ENCODE measurements at regions not wholly inside any gene's neighbourhood (a gene's known extent, or its start where the extent isn't known, plus 50 kb on each side); places are given as distances from the start of the nearest gene placed in this dataset.
A peak's percentile ranks its signal among the peaks of the same experiment; 100 is the strongest.

DNA sequence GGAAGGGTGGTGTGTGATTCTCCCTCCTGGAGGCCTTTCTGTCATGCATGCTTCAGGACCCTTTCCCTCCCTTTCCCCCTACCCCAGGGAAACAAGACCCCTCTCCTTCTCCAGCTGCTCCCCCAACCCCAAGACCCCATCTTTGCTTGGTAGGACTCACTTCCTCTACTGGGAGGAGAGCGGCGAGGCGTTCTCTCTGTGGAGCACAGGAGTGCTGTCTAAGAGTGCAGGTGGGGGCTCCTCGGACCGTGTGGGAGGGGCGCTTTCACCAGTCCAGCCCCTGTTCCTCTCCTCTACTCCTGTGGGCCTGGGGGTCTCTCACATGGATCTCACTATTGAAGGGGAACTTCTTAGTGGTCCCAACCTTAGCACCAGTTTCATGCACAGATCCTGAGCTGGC is 456.1 kb upstream of the ASIC2 start:
- Mint-ChIP-seq H3K36me3 (ENCODE audit: low read depth, unreplicated experiment) (no peaks in the 10 kb centered on the region), H3K27ac (ENCODE audit: unreplicated experiment) (no peak overlapping the region), H3K27me3 (ENCODE audit: unreplicated experiment) (peaks cover 3% of the 10 kb centered on the region), H3K4me1 (ENCODE audit: unreplicated experiment) (peaks cover 20% of the 10 kb centered on the region), H3K4me3 (ENCODE audit: unreplicated experiment) (no peak overlapping the region), H3K9me3 (ENCODE audit: unreplicated experiment) (no peaks in the 10 kb centered on the region)
- no peak for DNase-seq (ENCODE audit: low spot score)
- TF ChIP-seq CTCF (IDR thresholded peaks at IDR 0.05; ENCODE audit: unreplicated experiment), result no peak

DNA sequence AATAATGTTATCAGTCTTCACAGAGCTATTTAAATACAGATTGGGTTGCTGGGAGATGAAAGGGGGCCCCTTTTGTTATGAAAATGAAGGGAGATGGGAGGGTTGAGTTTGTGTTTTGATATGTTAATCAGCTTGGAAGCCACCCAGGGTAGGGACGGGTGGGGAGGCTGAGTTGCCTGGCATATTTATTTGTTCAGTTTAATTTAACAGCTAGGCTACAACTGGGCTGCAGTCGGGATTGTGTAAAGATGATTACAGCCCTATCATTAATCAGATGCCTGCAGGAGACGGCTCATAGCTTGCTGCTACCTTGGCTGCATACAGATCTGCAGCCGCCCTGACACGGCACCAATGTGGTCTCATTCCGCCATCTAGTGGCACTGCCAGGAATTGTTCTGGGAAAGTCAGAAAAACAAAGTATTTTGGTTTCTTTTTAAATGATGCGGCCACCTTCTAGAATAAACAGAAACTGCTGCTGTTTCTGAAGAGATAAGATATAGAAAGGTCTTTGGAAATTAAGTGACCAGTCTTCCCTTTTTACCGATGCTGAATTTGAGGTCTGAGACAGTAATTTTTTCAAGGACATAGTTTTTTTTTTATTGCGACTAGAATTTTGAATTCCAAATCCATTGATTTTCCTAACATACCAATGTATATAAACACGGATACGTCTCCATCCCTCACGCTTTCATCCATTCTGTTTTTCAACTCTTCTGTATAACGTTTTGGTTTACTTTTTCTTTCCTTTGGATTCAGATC is 458.0 kb upstream of the ASIC2 start:
- Mint-ChIP-seq H3K9me3 (ENCODE audit: unreplicated experiment) (peaks cover 4% of the 10 kb centered on the region), H3K27me3 (ENCODE audit: unreplicated experiment) (peaks cover 3% of the 10 kb centered on the region), H3K4me3 (ENCODE audit: unreplicated experiment) (no peak overlapping the region), H3K27ac (ENCODE audit: unreplicated experiment) (no peak overlapping the region), H3K4me1 (ENCODE audit: unreplicated experiment) (peaks cover 20% of the 10 kb centered on the region), H3K36me3 (ENCODE audit: low read depth, unreplicated experiment) (no peaks in the 10 kb centered on the region)
- TF ChIP-seq CTCF (IDR thresholded peaks at IDR 0.05; ENCODE audit: unreplicated experiment), result peak; percentile 92
- DNase-seq (ENCODE audit: low spot score), result peak; percentile 72

DNA sequence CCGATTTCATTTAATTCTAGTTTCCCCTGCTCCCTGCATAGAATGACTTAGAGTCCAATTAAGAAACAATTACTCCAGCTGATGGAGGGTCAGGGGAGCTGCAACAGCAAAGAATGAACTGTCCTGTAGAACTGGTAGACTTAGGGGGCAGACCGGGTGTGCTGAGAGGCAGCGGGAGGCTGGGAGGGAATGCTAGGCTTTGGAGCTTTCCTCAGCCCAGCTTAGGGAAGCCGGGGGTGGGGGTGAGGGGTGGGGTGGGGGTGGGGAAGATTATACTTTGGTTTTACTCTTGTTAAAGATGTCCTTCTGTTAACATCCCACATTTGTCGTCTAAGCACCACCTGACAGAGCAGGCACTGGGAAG is 458.6 kb upstream of the ASIC2 start:
- Mint-ChIP-seq H3K27ac (ENCODE audit: unreplicated experiment) (no peak overlapping the region), H3K36me3 (ENCODE audit: low read depth, unreplicated experiment) (no peaks in the 10 kb centered on the region), H3K9me3 (ENCODE audit: unreplicated experiment) (peaks cover 4% of the 10 kb centered on the region), H3K27me3 (ENCODE audit: unreplicated experiment) (peaks cover 3% of the 10 kb centered on the region), H3K4me3 (ENCODE audit: unreplicated experiment) (no peak overlapping the region), H3K4me1 (ENCODE audit: unreplicated experiment) (peaks cover 20% of the 10 kb centered on the region)
- no peak for DNase-seq (ENCODE audit: low spot score)
- no peak for TF ChIP-seq CTCF (IDR thresholded peaks at IDR 0.05; ENCODE audit: unreplicated experiment)

DNA sequence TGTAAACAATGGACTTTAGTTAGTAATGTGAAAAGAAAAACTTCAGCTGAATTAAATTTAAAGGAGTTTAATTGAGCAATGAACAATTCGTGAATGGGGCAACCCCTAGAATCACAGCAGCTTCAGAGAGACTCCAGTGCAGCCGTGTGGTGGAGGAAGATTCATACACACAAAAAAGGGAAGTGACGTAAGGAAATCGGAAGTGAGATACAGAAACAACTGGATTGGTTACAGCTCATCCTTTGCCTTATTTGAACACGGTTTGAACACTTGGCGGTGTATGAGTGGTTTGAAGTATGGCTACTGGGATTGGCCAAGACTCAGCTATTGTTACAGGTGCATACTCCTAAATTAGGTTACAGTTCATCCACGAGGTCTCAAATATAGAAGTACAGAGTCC is 460.4 kb upstream of the ASIC2 start:
- Mint-ChIP-seq H3K27ac (ENCODE audit: unreplicated experiment) (no peak overlapping the region), H3K9me3 (ENCODE audit: unreplicated experiment) (peaks cover 4% of the 10 kb centered on the region), H3K27me3 (ENCODE audit: unreplicated experiment) (no peaks in the 10 kb centered on the region), H3K36me3 (ENCODE audit: low read depth, unreplicated experiment) (no peaks in the 10 kb centered on the region), H3K4me1 (ENCODE audit: unreplicated experiment) (peaks cover 20% of the 10 kb centered on the region), H3K4me3 (ENCODE audit: unreplicated experiment) (no peak overlapping the region)
- TF ChIP-seq CTCF (IDR thresholded peaks at IDR 0.05; ENCODE audit: unreplicated experiment), result no peak
- DNase-seq (ENCODE audit: low spot score), result no peak

GRCh38 chr17:33756021-33756420 is 462.9 kb upstream of the ASIC2 start:
- Mint-ChIP-seq H3K27ac (ENCODE audit: unreplicated experiment) (no peak overlapping the region), H3K36me3 (ENCODE audit: low read depth, unreplicated experiment) (no peaks in the 10 kb centered on the region), H3K4me3 (ENCODE audit: unreplicated experiment) (no peak overlapping the region), H3K27me3 (ENCODE audit: unreplicated experiment) (peaks cover 1% of the 10 kb centered on the region), H3K9me3 (ENCODE audit: unreplicated experiment) (peaks cover 4% of the 10 kb centered on the region), H3K4me1 (ENCODE audit: unreplicated experiment) (peaks cover 6% of the 10 kb centered on the region)
- DNase-seq (ENCODE audit: low spot score), result no peak
- no peak for TF ChIP-seq CTCF (IDR thresholded peaks at IDR 0.05; ENCODE audit: unreplicated experiment)
